HG03520 (cell line): ENCODE measurements at regions not wholly inside any gene's neighbourhood (a gene's known extent, or its start where the extent isn't known, plus 50 kb on each side); places are given as distances from the start of the nearest gene placed in this dataset.
"Not testable (repeated sequence)": the region's sequence is repeated elsewhere in the genome, so short reads cannot be mapped to it uniquely, and the experiment has no call there.

ENCODE experiments used
- ATAC-seq: cut with Tn5 transposase; IDR thresholded peaks from one replicate; pipeline ENCODE4 v1.9.1; 2021; ENCODE audit warnings: mild to moderate bottlenecking, moderate library complexity; ENCODE audit not compliant: unreplicated experiment

- not testable (repeated sequence) for ATAC-seq
Measured at GRCh38 chr6:44017307-44017706, 109.9 kb downstream of the MRPL14 start.

- ATAC-seq = no peak
Measured at GRCh38 chr6:44016131-44016870, 111.0 kb downstream of the MRPL14 start.

DNA sequence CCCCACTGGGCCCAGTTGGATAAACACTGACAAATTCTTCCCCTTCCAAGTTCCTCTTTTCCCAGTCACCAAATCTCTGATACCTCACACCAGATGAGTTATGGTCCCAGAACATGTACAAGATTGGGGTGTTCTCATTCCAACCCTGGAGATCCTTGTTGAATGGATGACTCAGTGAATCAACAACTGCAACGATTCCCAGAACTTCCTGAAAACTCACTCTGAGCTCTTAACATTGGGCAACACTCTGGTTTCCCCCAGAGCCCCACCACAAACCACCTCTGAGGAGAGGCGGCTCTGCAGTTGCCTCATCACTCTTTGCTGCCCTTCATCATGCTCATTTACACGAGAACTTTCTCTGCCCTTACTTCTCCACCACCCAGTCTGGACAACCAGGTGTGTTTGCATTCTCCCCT is 115.2 kb downstream of the MRPL14 start:
- ATAC-seq = no peak

- no peak for ATAC-seq
Measured at GRCh38 chr6:44011350-44011920, 115.8 kb downstream of the MRPL14 start.

DNA sequence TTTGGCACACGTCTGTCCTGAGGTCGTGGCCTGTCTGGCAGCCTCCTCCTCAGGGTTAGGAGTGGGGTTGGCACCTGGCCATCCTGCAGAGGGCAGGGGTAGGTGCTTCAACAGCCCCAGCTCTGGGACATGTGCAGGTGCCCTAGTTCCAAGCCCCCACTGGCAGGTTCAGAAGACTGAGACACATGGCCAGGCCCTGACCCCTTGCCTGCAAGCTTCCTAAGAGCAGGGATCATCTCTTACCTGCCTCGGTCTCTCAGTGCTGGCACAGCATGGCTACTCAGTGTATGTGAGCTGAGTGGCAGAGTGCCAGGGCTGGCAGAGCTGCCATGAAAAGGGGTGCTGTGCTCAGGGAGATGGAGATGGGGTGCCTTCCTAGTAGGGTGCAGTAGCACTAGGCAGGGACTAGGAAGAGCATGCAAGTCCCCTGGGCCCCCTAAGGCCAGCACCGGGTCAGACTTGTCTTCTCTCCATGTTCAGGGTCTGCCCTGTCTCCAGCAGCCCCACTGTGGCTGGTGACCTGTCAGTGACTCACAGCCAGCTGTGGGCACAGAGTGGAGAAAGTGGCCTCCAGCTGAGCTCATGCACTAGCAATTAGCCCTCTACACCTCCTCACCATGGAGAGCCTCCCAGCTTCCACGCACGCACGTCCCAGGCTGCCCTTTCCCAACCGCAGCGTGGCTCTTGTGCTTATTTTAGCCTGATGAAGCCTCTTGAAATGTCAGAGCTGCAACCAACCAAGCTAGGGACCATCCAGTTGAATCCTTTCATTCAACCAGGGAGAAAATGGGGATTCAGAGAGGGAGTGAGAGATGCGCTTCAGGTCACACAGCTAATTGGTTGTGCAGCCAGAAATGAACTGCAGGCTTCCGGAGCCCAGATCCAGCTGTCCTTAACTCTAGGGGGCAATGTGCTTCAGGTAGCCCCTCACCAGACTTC is 116.6 kb downstream of the MRPL14 start:
- ATAC-seq = no peak

DNA sequence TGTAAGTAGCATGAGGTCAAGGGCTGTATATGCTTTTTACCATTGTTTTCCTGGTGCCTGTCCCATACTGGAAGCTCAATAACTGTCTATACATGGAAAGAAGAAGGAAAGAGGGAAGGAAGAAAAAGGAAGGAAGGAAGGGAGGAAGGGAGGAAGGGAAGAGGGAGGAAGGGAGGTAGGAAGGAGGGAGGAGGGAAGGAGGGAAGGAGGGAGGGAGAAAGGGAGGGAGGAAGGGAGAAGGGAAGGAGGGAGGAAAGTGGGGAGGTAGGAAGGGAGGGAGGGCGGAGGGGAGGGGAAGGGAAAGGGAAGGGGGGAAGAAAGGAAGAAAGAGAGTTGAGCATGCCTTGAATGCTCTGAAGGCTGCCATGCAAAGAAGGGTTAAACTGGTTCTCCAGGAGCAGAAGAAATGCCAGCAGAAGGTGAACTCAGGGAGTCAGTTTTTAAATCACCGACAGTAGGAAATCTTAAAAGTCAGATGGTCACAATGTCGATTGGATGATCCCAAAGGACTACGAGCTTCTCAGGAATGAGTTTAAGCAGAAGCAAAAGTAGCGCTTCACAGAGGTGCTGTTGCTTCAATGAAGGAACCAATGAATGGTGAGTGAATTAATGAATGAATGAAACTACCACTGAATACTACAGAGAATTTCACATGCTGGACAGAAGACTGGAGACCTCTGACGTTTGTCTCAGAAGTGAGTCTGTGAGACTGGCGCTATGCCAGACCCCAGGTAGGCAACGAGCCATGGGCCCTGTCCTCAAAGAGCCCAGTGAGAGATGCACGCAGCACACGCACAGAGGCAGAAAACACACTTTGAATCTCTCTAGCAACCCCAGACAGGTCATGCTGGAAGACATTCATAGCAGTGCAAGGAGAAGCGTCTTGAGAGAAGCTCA is 117.6 kb downstream of the MRPL14 start:
- ATAC-seq = no peak

- ATAC-seq = no peak
Measured at GRCh38 chr6:44008821-44009370, 118.4 kb downstream of the MRPL14 start.

DNA sequence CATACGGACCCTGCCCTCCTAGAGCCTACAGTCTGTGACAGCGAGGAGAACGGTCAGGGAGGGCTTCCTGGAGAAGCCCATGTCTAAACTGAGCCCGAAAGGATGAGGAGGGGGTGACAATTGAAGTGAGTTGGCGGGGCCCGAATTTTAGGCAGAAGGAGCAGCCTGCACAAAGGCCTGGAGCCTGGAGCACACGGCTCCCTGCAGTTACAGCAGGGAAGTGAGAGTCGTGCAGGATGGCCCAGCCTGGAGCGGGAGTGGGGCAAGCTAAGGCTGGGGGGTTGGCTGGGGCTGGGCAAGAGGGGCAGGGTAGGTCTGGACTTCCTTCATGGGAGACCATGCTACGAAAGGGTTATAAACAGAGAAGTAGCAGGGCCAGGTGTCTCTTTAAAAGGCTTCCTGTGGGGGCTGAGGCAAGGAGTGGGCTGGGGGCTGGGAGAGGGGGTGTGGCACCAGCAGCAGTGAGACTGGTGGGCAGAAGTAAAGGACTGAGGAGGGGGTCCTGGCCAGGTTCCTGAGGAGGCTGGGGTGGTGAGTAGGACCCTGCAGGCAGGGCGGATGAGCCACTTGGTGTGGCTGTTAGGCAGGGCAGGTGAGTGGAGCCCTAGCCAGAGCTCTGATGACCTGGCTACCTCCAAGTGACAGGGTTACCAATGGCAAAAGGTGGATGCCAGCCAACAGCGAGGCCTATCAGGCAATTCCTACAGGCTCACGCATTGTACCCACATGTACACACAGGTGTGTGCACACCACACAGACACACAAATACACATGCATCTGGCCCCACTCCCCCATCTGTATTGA is 119.2 kb downstream of the MRPL14 start:
- ATAC-seq = no peak

DNA sequence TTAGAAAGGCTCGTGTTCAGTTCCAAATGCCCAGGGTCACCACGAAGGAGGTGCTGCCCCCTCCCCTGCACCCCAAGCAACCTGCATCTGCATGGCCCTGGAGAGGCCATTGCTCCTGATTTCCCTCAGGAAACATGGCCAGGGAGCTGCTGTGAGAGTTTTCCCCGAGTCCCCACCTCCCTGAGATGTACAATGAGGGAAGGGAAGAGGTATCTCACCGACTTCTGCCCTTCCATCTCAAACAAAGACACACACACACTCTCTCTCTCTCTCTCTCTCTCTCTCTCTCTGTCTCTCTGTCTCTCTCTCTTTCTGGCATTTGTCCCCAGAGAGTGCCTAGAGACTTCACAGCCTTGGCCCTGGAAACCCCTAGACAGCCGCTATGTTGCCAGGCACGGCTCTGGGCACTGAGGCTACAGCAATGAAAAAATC is 120.4 kb downstream of the MRPL14 start:
- no peak for ATAC-seq

GRCh38 chr6:44006123-44006871 is 121.0 kb downstream of the MRPL14 start:
- ATAC-seq = no peak

DNA sequence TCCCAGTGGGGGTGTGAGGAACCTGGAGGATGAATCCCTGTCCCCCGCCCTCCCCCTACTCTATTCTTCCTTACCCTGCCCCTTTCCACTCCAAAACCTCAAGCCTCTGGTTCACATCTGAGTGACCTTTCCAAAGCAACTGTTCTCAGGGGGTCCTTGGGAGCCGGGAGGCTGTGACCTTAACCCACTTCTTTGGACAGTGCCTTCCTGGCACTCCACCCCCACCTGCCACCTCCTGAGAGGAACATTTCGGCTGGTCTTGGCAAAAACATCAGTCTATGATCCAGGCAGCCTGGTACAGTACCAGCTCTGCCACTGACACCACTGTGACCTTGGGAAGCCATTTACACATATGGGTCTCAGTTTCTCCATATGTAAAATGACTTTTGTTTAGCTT is 121.7 kb downstream of the MRPL14 start:
- ATAC-seq = no peak

DNA sequence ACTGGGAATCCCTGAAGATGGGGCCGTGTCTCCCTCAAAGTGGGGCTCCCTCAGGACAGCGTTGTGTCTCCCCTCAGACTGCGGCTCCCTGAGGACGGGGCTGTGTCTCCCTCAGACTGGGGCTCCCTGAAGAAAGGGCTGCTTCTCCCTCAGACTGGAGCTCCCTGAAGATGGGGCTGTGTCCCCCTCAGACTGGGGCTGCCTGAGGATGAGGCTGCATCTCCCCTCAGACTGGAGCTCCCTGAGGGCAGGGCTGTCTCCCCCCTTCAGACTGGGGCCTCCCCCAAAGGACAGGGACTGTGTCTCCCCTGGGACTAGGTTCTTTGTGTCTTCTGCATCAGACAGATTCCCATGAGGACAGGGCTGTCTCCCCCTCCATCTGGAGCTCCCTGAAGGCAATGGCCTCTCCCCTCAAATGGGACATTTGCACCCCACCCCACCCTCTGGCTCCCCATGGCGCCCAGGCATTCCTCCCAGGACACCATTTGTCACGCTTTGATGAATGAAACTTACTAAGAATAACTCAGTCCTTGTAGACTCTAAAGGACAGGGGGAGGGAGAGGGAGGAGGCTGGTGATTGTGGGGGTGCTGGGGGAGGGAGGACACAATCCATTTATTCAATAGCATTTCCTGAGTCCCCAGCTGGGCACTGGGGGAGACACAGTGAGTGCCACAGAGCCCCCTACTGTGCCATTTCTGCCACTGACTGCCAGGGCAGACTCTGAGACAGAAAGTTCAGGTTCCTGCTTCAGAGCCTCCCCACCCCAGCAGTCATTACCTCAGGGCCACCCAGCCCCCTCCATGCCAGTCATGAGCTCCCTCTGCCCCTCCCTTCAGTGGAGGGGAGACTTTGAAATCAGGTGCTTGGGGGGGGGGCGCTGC is 122.4 kb downstream of the MRPL14 start:
- no peak for ATAC-seq

DNA sequence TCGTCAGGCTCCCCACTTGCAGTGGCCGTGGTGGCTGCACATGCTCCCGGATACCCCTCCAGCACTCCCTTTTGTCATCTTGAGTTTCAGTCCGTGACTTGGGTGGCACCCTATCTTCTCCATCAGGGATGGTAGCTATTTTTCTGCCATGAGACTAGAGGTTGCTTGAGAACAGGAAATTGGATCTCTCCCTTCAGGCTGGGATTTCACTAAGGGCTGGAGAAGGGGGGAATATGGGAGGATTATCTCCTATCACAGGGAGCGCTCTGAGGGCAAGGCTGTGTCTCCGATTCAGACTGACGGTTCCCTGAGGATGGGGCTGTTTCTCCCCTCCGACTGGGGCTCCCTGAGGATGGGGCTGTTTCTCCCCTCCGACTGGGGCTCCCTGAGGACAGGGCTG is 123.1 kb downstream of the MRPL14 start:
- no peak for ATAC-seq

- no peak for ATAC-seq
Measured at GRCh38 chr6:44003345-44004061, 123.7 kb downstream of the MRPL14 start.

DNA sequence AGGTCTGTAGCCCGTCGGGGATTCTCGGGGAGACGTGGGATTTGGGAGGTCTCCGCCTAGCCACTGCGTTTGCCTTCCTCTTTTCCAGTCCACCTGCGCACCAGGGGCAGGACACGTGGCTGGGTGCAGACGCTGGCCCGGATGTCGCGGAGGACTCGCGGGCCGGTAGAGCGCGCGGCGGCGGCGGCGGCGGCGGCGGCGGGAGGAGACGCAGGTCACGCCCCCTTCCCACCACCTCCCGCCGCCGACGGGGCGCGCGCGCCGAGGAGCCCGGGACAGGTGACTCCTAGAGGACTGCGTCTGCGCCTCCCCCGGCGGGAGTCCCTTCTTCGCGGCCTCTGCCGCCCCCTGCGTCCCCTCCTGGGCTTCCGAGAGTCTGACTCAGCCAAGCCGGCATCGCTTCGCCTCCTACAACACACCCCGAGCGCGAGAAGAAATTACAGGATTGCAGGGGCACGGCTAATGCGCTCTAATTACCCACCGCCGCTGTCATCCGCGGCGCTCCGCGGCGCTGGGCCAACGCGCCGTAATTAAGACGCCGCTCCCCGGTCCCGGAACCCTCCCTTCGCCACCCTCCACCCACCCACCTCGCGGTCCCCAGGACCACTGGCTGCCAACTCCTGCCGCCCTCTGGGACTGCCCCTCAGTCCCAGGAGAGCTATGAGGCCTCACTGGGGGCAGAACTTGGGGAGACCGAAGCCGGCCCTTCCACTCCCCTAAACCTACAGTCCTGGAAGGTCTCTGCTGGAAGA is 124.5 kb downstream of the MRPL14 start:
- ATAC-seq = peak; percentile 44

- no peak for ATAC-seq
Measured at GRCh38 chr6:44002067-44002592, 125.1 kb downstream of the MRPL14 start.
